GM18511 (cell line): ENCODE measurements at regions not wholly inside any gene's neighbourhood (a gene's known extent, or its start where the extent isn't known, plus 50 kb on each side); places are given as distances from the start of the nearest gene placed in this dataset.

Experiments used
- ATAC-seq: cut with Tn5 transposase; IDR thresholded peaks from one replicate; pipeline ENCODE4 v1.9.1; 2021; ENCODE audit warnings: mild to moderate bottlenecking, moderate library complexity; ENCODE audit not compliant: unreplicated experiment

- ATAC-seq = no peak
These were observed 437.6 kb upstream of the ARGLU1 start for GRCh38 chr13:107005577-107005976.

GRCh38 chr13:107003911-107004310 is 436.0 kb upstream of the ARGLU1 start:
- no peak for ATAC-seq

GRCh38 chr13:106998664-106999063 is 430.7 kb upstream of the ARGLU1 start:
- ATAC-seq = no peak

- ATAC-seq = no peak
These were observed 429.8 kb upstream of the ARGLU1 start for GRCh38 chr13:106997696-106998095.

- no peak for ATAC-seq
These were observed 429.1 kb upstream of the ARGLU1 start for GRCh38 chr13:106996867-106997618.

GRCh38 chr13:106990594-106990993 is 422.7 kb upstream of the ARGLU1 start:
- ATAC-seq = no peak

GRCh38 chr13:106989876-106990275 is 421.9 kb upstream of the ARGLU1 start:
- no peak for ATAC-seq

- ATAC-seq = no peak
These were observed 419.5 kb upstream of the ARGLU1 start for GRCh38 chr13:106987427-106987785.

GRCh38 chr13:106986687-106987426 is 418.9 kb upstream of the ARGLU1 start:
- ATAC-seq = no peak

GRCh38 chr13:106986033-106986484 is 418.1 kb upstream of the ARGLU1 start:
- ATAC-seq = no peak

- ATAC-seq = no peak
These were observed 417.5 kb upstream of the ARGLU1 start for GRCh38 chr13:106985481-106985880.

- no peak for ATAC-seq
These were observed 413.1 kb upstream of the ARGLU1 start for GRCh38 chr13:106981051-106981450.

GRCh38 chr13:106967391-106967790 is 399.5 kb upstream of the ARGLU1 start:
- no peak for ATAC-seq

GRCh38 chr13:106963151-106963550 is 395.2 kb upstream of the ARGLU1 start:
- ATAC-seq = no peak

GRCh38 chr13:106961651-106962050 is 393.7 kb upstream of the ARGLU1 start:
- no peak for ATAC-seq

GRCh38 chr13:106961216-106961615 is 393.3 kb upstream of the ARGLU1 start:
- no peak for ATAC-seq

- ATAC-seq = no peak
These were observed 390.7 kb upstream of the ARGLU1 start for GRCh38 chr13:106958621-106959048.

GRCh38 chr13:106942563-106942962 is 374.6 kb upstream of the ARGLU1 start:
- ATAC-seq = peak; percentile 72

- no peak for ATAC-seq
These were observed 373.8 kb upstream of the ARGLU1 start for GRCh38 chr13:106941779-106942178.

GRCh38 chr13:106927421-106927820 is 359.5 kb upstream of the ARGLU1 start:
- ATAC-seq = no peak

GRCh38 chr13:106922384-106922783 is 354.4 kb upstream of the ARGLU1 start:
- ATAC-seq = no peak

GRCh38 chr13:106919638-106920037 is 351.7 kb upstream of the ARGLU1 start:
- no peak for ATAC-seq
